Activated CD4-positive, alpha-beta T cell treated with anti-CD3 and anti-CD28 coated beads for 36 hours (primary cell): ENCODE measurements at regions not wholly inside any gene's neighbourhood (a gene's known extent, or its start where the extent isn't known, plus 50 kb on each side); places are given as distances from the start of the nearest gene placed in this dataset.
A peak's percentile ranks its signal among the peaks of the same experiment; 100 is the strongest.

Experiments
- ATAC-seq: fragments of 200-7000 bp; cut with Tn5 transposase; one replicate; pipeline ENCODE4 v1.10.0; 2021; ENCODE audit warnings: mild to moderate bottlenecking, moderate library complexity
- CTCF ChIA-PET: fragments of 350-600 bp; sonication (Branson Sonifier 250); formaldehyde crosslinking; loops from one replicate; lab custom pipeline; 2021; ENCODE audit warnings: antibody characterized with exemption; lab: Charles Lee
- POLR2A ChIA-PET: fragments of 350-600 bp; sonication (Branson Sonifier 250); formaldehyde crosslinking; loops from one replicate; lab custom pipeline; 2021; ENCODE audit warnings: antibody characterized with exemption, inconsistent platforms; lab: Charles Lee
- DNase-seq: peaks from one replicate; pipeline ENCODE4 v3.0.0-alpha.2; 2020
- H3K27ac Mint-ChIP-seq: one replicate; pipeline ENCODE4 v1.8.0; 2021; ENCODE audit warnings: mixed read lengths
- H3K27me3 Mint-ChIP-seq: one replicate; pipeline ENCODE4 v1.8.0; 2021; ENCODE audit warnings: mixed read lengths
- H3K36me3 Mint-ChIP-seq: one replicate; pipeline ENCODE4 v1.8.0; 2021; ENCODE audit warnings: low read depth, mixed read lengths
- H3K4me1 Mint-ChIP-seq: one replicate; pipeline ENCODE4 v1.8.0; 2021; ENCODE audit warnings: mixed read lengths
- H3K4me3 Mint-ChIP-seq: one replicate; pipeline ENCODE4 v1.8.0; 2021; ENCODE audit warnings: mild to moderate bottlenecking, moderate library complexity, mixed read lengths
- H3K9me3 Mint-ChIP-seq: one replicate; pipeline ENCODE4 v1.8.0; 2021; ENCODE audit warnings: low read depth, mixed read lengths
- intact Hi-C, 2 experiments: fragments of 100-400 bp; cut with DNase I in 1 of 2; cut with micrococcal nuclease in 1 of 2; formaldehyde crosslinking; loops; one replicate each; pipeline versions ENCODE4 v1.14.2 to v1.15.1; 2022 to 2024; cut with DNase I, micrococcal nuclease

- CTCF ChIA-PET = no interaction called here
- POLR2A ChIA-PET = interaction anchor here (0.7 kb wide), 1 partner anchor 62 kb away, joined by 6 read pairs; no protein-coding TSS in a partner anchor
- DNase-seq (no peak), ATAC-seq (no peak)
- intact Hi-C loops = no loop called here
- no peaks in the 10 kb centered on the region for H3K4me1 Mint-ChIP-seq
- H3K27me3 Mint-ChIP-seq = peaks cover 4% of the 10 kb centered on the region
- no peak overlapping the region for H3K4me3 Mint-ChIP-seq
- H3K9me3 Mint-ChIP-seq = peaks cover 3% of the 10 kb centered on the region
- no peak overlapping the region for H3K27ac Mint-ChIP-seq
- H3K36me3 Mint-ChIP-seq = no peaks in the 10 kb centered on the region
Measured at GRCh38 chr2:16044946-16045456, 104.7 kb downstream of the MYCN start.

- DNase-seq = no peak
- Mint-ChIP-seq H3K27me3 (peaks cover 4% of the 10 kb centered on the region), H3K4me1 (no peaks in the 10 kb centered on the region), H3K36me3 (no peaks in the 10 kb centered on the region), H3K9me3 (peaks cover 3% of the 10 kb centered on the region), H3K27ac (no peak overlapping the region), H3K4me3 (no peak overlapping the region)
- POLR2A ChIA-PET = no interaction called here
- ATAC-seq = no peak
- CTCF ChIA-PET = no interaction called here
- intact Hi-C loops = no loop called here
Measured at GRCh38 chr2:16043627-16044026, 103.3 kb downstream of the MYCN start.

DNA sequence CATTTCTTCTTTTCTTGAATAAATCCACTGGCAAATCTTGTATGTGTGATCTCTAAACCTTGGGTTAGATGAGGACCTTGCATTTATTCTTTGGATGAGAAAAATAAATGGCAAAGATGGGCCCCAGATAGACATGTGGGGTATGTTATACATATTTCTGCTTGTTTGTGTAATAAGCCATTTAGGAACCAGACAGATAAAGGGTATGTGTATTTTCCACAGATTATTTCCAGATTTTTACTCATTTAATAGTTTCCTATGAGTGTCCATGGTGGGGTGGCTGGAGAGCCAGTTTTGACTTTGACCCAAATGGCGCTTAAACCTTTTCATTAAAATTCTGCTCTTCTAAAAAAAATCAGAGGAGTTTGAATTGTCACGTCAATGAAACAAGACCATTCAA, 102.8 kb downstream of the MYCN start:
- peaks cover 3% of the 10 kb centered on the region for H3K9me3 Mint-ChIP-seq

DNA sequence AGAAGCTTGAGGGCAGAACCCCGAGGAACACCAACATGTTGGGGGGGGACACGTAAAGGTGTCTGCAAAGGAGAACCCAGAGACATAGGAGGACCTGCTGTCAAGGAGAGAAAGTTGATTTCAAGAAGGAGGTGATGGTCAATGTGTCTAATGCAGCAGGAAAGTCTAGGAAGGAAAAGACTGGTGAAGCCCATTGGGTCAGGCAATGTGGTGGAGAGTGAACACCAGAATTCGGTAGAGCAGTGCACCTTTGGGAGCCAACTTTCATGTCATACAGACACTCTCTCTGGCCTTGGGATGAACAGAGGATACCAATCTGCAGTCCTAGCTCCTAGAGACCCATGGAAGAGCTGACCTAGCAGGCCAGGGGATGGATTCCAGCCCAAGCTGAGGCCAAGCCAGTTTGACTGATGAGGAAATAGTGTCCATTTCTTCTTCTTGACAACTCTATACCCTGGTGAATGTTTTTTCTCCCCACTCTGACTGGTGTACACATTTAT, 101.9 kb downstream of the MYCN start:
- Mint-ChIP-seq H3K27me3 (peaks cover 4% of the 10 kb centered on the region), H3K36me3 (no peaks in the 10 kb centered on the region), H3K4me3 (no peak overlapping the region), H3K4me1 (no peaks in the 10 kb centered on the region), H3K9me3 (no peaks in the 10 kb centered on the region), H3K27ac (peak overlapping the region; percentile 0)
- POLR2A ChIA-PET = no interaction called here
- CTCF ChIA-PET = no interaction called here
- ATAC-seq (no peak), DNase-seq (no peak)
- intact Hi-C loops = no loop called here

More for the DNA sequence above, 102.8 kb downstream of the MYCN start:
- Mint-ChIP-seq H3K4me1 (no peaks in the 10 kb centered on the region), H3K4me3 (no peak overlapping the region), H3K36me3 (no peaks in the 10 kb centered on the region), H3K27me3 (peaks cover 4% of the 10 kb centered on the region), H3K27ac (no peak overlapping the region)
- ChIA-PET CTCF (no interaction called here), POLR2A (no interaction called here)
- intact Hi-C loops = no loop called here
- DNase-seq = no peak
- no peak for ATAC-seq

- no peak for ATAC-seq
- no peak overlapping the region for H3K4me3 Mint-ChIP-seq
- no peak for DNase-seq
- H3K4me1 Mint-ChIP-seq = no peaks in the 10 kb centered on the region
- H3K27me3 Mint-ChIP-seq = peaks cover 4% of the 10 kb centered on the region
- POLR2A ChIA-PET = no interaction called here
- no peak overlapping the region for H3K27ac Mint-ChIP-seq
- intact Hi-C loops = no loop called here
- H3K36me3 Mint-ChIP-seq = no peaks in the 10 kb centered on the region
- no peaks in the 10 kb centered on the region for H3K9me3 Mint-ChIP-seq
- CTCF ChIA-PET = no interaction called here
Measured at GRCh38 chr2:16040271-16041010, 100.1 kb downstream of the MYCN start.

DNA sequence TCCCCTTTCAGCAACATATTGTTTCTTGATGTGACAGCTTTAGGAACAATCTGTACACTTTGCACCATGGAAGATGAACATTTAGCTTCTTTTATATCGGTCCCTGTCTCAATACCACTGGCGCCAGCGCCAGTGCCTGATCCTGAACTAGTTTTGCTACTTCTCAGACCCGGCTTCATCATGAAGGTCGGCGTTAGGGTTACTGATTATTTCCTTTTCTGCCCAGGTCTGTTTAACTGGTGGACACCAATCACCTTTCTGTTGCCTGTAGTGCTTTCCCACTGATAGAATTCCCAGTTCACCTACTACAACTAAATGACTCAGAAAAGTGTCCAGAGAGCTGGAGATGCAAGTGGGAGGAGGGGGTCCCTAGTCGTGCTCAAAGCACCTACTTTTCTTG, 99.5 kb downstream of the MYCN start:
- H3K4me1 Mint-ChIP-seq = no peaks in the 10 kb centered on the region
- POLR2A ChIA-PET = no interaction called here
- intact Hi-C loops = no loop called here
- ATAC-seq = no peak
- CTCF ChIA-PET = no interaction called here
- H3K27me3 Mint-ChIP-seq = peaks cover 4% of the 10 kb centered on the region
- no peaks in the 10 kb centered on the region for H3K36me3 Mint-ChIP-seq
- no peak overlapping the region for H3K4me3 Mint-ChIP-seq
- no peak for DNase-seq
- H3K27ac Mint-ChIP-seq = no peak overlapping the region
- H3K9me3 Mint-ChIP-seq = no peaks in the 10 kb centered on the region

DNA sequence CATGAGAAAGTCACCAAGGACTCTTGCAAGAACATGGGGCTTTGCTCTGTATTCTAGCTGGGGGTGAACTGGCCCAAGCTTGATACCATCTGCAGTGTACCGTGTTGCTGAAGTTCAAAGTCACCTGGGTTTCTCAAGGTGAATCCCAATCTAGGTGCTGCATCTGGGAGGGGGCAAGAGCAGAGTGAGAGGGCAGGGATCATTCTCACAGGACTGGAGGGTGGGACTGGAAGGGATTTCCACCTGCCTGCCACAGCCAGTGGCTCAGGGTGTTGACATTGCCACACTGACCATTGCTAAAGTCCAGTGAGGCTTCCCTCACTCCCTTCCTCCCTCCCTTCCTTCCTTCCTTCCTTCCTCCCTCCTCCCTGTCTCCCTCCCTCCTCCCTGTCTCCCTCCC, 98.7 kb downstream of the MYCN start:
- ATAC-seq (no peak), DNase-seq (no peak)
- H3K27me3 Mint-ChIP-seq = peaks cover 4% of the 10 kb centered on the region
- H3K4me1 Mint-ChIP-seq = no peaks in the 10 kb centered on the region
- POLR2A ChIA-PET = no interaction called here
- no peaks in the 10 kb centered on the region for H3K9me3 Mint-ChIP-seq
- no peaks in the 10 kb centered on the region for H3K36me3 Mint-ChIP-seq
- no peak overlapping the region for H3K27ac Mint-ChIP-seq
- intact Hi-C loops = no loop called here
- H3K4me3 Mint-ChIP-seq = no peak overlapping the region
- CTCF ChIA-PET = no interaction called here

DNA sequence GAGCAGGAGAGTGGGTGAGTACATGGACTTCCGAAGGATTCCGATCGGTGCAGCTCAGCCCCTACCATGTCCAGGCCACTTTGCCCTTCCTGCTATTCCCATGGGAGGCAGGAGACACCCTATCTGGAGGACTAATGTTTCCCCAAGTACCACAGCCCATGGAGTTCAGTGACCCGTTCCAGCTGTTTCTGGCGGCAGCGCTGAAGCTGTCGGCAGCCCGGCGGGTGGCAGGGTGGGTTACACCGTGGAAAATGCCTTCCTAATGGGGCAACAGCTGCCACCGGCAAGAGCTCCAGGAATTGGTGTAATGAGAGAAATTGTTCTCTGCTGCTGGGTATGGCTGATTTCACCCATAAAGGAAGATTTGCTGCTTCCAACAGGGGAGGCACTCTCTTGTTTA, 98.3 kb downstream of the MYCN start:
- DNase-seq = no peak
- CTCF ChIA-PET = no interaction called here
- Mint-ChIP-seq H3K4me3 (no peak overlapping the region), H3K9me3 (no peaks in the 10 kb centered on the region), H3K4me1 (no peaks in the 10 kb centered on the region), H3K27me3 (peaks cover 4% of the 10 kb centered on the region), H3K27ac (no peak overlapping the region), H3K36me3 (no peaks in the 10 kb centered on the region)
- intact Hi-C loops = no loop called here
- ATAC-seq = no peak
- POLR2A ChIA-PET = no interaction called here

- intact Hi-C loops = no loop called here
- H3K9me3 Mint-ChIP-seq = no peaks in the 10 kb centered on the region
- DNase-seq (no peak), ATAC-seq (no peak)
- H3K4me1 Mint-ChIP-seq = no peaks in the 10 kb centered on the region
- POLR2A ChIA-PET = no interaction called here
- H3K4me3 Mint-ChIP-seq = no peak overlapping the region
- peaks cover 4% of the 10 kb centered on the region for H3K27me3 Mint-ChIP-seq
- no peak overlapping the region for H3K27ac Mint-ChIP-seq
- no peaks in the 10 kb centered on the region for H3K36me3 Mint-ChIP-seq
- CTCF ChIA-PET = interaction anchor here (0.7 kb wide), 1 partner anchor 56 kb away, joined by 3 read pairs; no protein-coding TSS in a partner anchor
Measured at GRCh38 chr2:16037808-16038457, 97.6 kb downstream of the MYCN start.

DNA sequence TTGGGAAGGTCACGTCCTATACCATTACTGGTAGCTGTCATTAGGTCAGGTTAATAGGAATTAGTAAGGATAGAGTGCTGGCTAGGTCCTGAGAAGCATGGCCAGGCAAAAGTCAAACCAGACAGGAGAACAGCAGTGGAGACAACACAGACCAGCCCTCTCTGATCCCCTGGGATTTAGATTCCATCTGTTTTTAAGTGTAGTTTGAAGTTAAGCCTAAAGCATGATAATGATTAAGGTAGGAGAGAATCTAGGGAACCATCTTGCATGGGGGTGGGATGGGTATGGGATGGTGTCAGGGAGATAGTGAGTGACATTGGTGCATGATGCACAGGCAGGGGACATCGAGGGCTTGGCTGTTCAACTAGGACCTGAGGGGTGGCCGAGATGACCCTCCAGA, 96.6 kb downstream of the MYCN start:
- H3K27ac Mint-ChIP-seq = no peak overlapping the region
- H3K4me1 Mint-ChIP-seq = no peaks in the 10 kb centered on the region
- H3K36me3 Mint-ChIP-seq = no peaks in the 10 kb centered on the region
- intact Hi-C loops = no loop called here
- no peaks in the 10 kb centered on the region for H3K9me3 Mint-ChIP-seq
- H3K27me3 Mint-ChIP-seq = peaks cover 4% of the 10 kb centered on the region
- ChIA-PET CTCF (no interaction called here), POLR2A (no interaction called here)
- ATAC-seq = no peak
- H3K4me3 Mint-ChIP-seq = no peak overlapping the region
- DNase-seq = no peak

- Mint-ChIP-seq H3K4me3 (no peak overlapping the region), H3K4me1 (no peaks in the 10 kb centered on the region), H3K9me3 (no peaks in the 10 kb centered on the region), H3K27me3 (no peaks in the 10 kb centered on the region), H3K27ac (no peak overlapping the region), H3K36me3 (no peaks in the 10 kb centered on the region)
- intact Hi-C loops = no loop called here
- POLR2A ChIA-PET = no interaction called here
- DNase-seq = no peak
- CTCF ChIA-PET = interaction anchor here (0.9 kb wide), 1 partner anchor 13 kb away, joined by 3 read pairs; no protein-coding TSS in a partner anchor
- ATAC-seq = no peak
Measured at GRCh38 chr2:16035747-16036745, 95.7 kb downstream of the MYCN start.
